ENCODE measurements at regions not wholly inside any gene's neighbourhood (a gene's known extent, or its start where the extent isn't known, plus 50 kb on each side); places are given as distances from the start of the nearest gene placed in this dataset.

DNA sequence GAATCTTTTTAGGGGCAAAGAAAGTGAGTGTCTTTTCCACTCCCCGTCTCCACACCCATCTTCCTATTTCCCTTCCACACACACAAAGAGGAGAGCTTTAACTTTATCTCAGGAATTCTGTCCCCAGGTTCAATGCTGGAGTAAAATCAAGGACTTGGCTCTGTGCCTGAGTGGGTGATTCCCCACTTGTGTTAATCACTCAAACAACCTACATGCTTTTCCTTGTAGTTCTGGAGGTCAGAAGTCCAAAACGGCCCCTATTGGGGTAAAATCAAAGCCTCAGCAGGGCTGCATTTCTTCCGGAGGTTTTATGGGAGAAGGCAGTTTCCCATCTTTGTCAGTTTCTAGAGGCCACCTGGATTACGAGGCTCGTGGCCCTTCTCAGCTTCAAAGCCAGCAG lies 422.3 kb upstream of the RBFOX1 start:
- H3K4me3 ChIP-seq, result no peak overlapping the region

GRCh38 chr16:6905601-6906000 lies 427.0 kb upstream of the RBFOX1 start:
- DNase-seq (ENCODE audit: low spot score) (no peak), ATAC-seq (ENCODE audit: insufficient number of reproducible peaks, low FRiP score, low read depth) (no peak)
- Histone ChIP-seq H3K4me1 (ENCODE audit: control insufficient read depth in 1 of 2, low read depth in 2 of 2) (no peaks in the 10 kb centered on the region), H3K27ac (no peak overlapping the region), H3K36me3 (no peaks in the 10 kb centered on the region), H3K27me3 (replicated peaks; ENCODE audit: insufficient read depth) (no peaks in the 10 kb centered on the region), H3K4me3 (no peak overlapping the region), H3K9me3 (no peaks in the 10 kb centered on the region)
- TF ChIP-seq, protein P1, sequence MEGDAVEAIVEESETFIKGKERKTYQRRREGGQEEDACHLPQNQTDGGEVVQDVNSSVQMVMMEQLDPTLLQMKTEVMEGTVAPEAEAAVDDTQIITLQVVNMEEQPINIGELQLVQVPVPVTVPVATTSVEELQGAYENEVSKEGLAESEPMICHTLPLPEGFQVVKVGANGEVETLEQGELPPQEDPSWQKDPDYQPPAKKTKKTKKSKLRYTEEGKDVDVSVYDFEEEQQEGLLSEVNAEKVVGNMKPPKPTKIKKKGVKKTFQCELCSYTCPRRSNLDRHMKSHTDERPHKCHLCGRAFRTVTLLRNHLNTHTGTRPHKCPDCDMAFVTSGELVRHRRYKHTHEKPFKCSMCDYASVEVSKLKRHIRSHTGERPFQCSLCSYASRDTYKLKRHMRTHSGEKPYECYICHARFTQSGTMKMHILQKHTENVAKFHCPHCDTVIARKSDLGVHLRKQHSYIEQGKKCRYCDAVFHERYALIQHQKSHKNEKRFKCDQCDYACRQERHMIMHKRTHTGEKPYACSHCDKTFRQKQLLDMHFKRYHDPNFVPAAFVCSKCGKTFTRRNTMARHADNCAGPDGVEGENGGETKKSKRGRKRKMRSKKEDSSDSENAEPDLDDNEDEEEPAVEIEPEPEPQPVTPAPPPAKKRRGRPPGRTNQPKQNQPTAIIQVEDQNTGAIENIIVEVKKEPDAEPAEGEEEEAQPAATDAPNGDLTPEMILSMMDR (IDR thresholded peaks at IDR 0.05), result no peak

More for the DNA sequence above, 422.3 kb upstream of the RBFOX1 start:
- Histone ChIP-seq H3K4me1 (ENCODE audit: control insufficient read depth in 1 of 2, low read depth in 2 of 2) (no peaks in the 10 kb centered on the region), H3K9me3 (no peaks in the 10 kb centered on the region), H3K27ac (no peak overlapping the region), H3K27me3 (replicated peaks; ENCODE audit: insufficient read depth) (no peaks in the 10 kb centered on the region), H3K36me3 (no peaks in the 10 kb centered on the region)
- TF ChIP-seq, protein P1 (IDR thresholded peaks at IDR 0.05), result no peak
- DNase-seq (ENCODE audit: low spot score) (no peak), ATAC-seq (ENCODE audit: insufficient number of reproducible peaks, low FRiP score, low read depth) (no peak)

GRCh38 chr16:6903671-6904070 lies 429.0 kb upstream of the RBFOX1 start:
- no peaks in the 10 kb centered on the region for H3K9me3 ChIP-seq
- no peak for DNase-seq (ENCODE audit: low spot score)
- no peaks in the 10 kb centered on the region for H3K4me1 ChIP-seq (ENCODE audit: control insufficient read depth in 1 of 2, low read depth in 2 of 2)
- H3K27me3 ChIP-seq (replicated peaks; ENCODE audit: insufficient read depth), result no peaks in the 10 kb centered on the region
- no peak overlapping the region for H3K4me3 ChIP-seq
- no peak for ATAC-seq (ENCODE audit: insufficient number of reproducible peaks, low FRiP score, low read depth)
- H3K36me3 ChIP-seq, result no peaks in the 10 kb centered on the region
- TF ChIP-seq, protein P1 (IDR thresholded peaks at IDR 0.05), result no peak
- no peak overlapping the region for H3K27ac ChIP-seq

DNA sequence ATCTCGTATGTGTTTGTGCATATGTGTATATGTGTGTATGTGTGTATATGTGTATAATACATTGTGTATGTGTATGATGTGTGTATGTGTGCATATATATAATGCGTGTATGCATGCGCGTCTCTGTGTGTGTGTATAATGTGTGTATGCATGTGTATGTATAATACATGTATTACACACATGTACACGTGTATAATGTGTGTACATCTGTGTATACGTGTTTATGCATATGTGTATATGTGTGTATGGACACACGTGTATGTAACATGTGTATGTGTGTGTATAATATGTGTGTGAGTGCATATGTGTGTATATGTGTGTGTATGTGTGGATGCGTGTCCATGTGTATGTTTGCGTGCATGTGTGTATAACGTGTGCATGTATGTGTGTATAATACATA lies 433.7 kb upstream of the RBFOX1 start:
- H3K4me3 ChIP-seq, result no peak overlapping the region
- no peak overlapping the region for H3K27ac ChIP-seq
- H3K9me3 ChIP-seq, result no peaks in the 10 kb centered on the region
- TF ChIP-seq, protein P1 (IDR thresholded peaks at IDR 0.05), result no peak
- ATAC-seq (ENCODE audit: insufficient number of reproducible peaks, low FRiP score, low read depth) (no peak), DNase-seq (ENCODE audit: low spot score) (no peak)
- no peaks in the 10 kb centered on the region for H3K4me1 ChIP-seq (ENCODE audit: control insufficient read depth in 1 of 2, low read depth in 2 of 2)
- no peaks in the 10 kb centered on the region for H3K27me3 ChIP-seq (replicated peaks; ENCODE audit: insufficient read depth)
- H3K36me3 ChIP-seq, result no peaks in the 10 kb centered on the region

GRCh38 chr16:6897876-6898485 lies 434.7 kb upstream of the RBFOX1 start:
- H3K27ac ChIP-seq, result no peak overlapping the region
- DNase-seq (ENCODE audit: low spot score) (no peak), ATAC-seq (ENCODE audit: insufficient number of reproducible peaks, low FRiP score, low read depth) (no peak)
- no peaks in the 10 kb centered on the region for H3K4me1 ChIP-seq (ENCODE audit: control insufficient read depth in 1 of 2, low read depth in 2 of 2)
- no peaks in the 10 kb centered on the region for H3K27me3 ChIP-seq (replicated peaks; ENCODE audit: insufficient read depth)
- H3K36me3 ChIP-seq, result no peaks in the 10 kb centered on the region
- H3K4me3 ChIP-seq, result no peak overlapping the region
- H3K9me3 ChIP-seq, result no peaks in the 10 kb centered on the region
- TF ChIP-seq, protein P1 (IDR thresholded peaks at IDR 0.05), result no peak

All from thoracic aorta (tissue), 2 donors.